ENCODE measurements at regions not wholly inside any gene's neighbourhood (a gene's known extent, or its start where the extent isn't known, plus 50 kb on each side); places are given as distances from the start of the nearest gene placed in this dataset.

DNA sequence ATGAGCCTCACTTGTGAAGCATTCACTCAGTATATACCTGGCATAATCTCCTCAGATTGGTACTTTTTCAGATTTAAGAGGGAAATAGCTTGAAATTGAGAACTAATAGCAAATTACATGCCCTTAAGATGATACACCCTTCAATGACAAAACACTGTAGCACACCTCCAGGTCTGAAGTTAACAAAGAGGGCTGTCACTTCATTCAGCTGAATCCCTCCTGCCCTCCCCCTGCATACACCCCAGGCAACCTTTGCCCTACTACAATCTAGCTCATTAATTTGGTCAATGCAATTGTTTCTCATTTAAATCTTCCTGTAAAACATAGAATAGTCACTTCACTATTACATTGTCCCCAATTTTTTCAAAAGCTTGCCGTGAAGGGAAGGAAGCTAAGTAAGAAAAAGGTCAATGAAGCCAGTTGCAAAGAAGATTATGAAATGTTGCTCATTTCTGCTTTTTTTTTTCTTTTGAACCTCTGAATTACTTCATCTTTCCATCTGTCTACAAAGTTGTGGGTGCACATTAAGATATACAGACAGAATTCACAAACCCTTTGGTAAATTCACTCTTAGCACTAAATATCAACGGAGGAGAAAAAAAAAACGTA is 294.8 kb upstream of the PTGER4 start:
- Histone ChIP-seq H3K9me2 (ENCODE audit: low read depth, low read length) (no peaks in the 10 kb centered on the region), H3K36me3 (ENCODE audit: insufficient read depth, low read length) (no peaks in the 10 kb centered on the region), H3K4me1 (ENCODE audit: insufficient read depth, low read length, severe bottlenecking) (peaks cover 69% of the 10 kb centered on the region), H3K27me3 (ENCODE audit: insufficient read depth, low read length) (no peaks in the 10 kb centered on the region), H3K79me2 (ENCODE audit: insufficient read depth, low read length) (no peaks in the 10 kb centered on the region), H3K4me3 (ENCODE audit: low read depth, low read length, poor library complexity, severe bottlenecking) (no peak overlapping the region), H3F3A (ENCODE audit: insufficient read depth, low read length) (peaks cover 5% of the 10 kb centered on the region; the same call in 1 of the 2 replicates), H3K27ac (ENCODE audit: low read depth, low read length, poor library complexity, severe bottlenecking) (peak overlapping the region; percentile 93), H3K9me3 (ENCODE audit: low read length) (no peaks in the 10 kb centered on the region), H3K4me2 (ENCODE audit: low read length) (peak overlapping the region; percentile 41), H4K20me1 (ENCODE audit: insufficient read depth, low read length) (no peaks in the 10 kb centered on the region), H3K9ac (ENCODE audit: low read length) (peak overlapping the region; percentile 46), H2AFZ (ENCODE audit: low read length) (no peak overlapping the region)
- TF ChIP-seq, protein P1, sequence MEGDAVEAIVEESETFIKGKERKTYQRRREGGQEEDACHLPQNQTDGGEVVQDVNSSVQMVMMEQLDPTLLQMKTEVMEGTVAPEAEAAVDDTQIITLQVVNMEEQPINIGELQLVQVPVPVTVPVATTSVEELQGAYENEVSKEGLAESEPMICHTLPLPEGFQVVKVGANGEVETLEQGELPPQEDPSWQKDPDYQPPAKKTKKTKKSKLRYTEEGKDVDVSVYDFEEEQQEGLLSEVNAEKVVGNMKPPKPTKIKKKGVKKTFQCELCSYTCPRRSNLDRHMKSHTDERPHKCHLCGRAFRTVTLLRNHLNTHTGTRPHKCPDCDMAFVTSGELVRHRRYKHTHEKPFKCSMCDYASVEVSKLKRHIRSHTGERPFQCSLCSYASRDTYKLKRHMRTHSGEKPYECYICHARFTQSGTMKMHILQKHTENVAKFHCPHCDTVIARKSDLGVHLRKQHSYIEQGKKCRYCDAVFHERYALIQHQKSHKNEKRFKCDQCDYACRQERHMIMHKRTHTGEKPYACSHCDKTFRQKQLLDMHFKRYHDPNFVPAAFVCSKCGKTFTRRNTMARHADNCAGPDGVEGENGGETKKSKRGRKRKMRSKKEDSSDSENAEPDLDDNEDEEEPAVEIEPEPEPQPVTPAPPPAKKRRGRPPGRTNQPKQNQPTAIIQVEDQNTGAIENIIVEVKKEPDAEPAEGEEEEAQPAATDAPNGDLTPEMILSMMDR (IDR thresholded peaks at IDR 0.05; ENCODE audit: low read length) = no peak
- TF ChIP-seq EZH2 (IDR thresholded peaks at IDR 0.05; ENCODE audit: borderline replicate concordance, low read length) = no peak

DNA sequence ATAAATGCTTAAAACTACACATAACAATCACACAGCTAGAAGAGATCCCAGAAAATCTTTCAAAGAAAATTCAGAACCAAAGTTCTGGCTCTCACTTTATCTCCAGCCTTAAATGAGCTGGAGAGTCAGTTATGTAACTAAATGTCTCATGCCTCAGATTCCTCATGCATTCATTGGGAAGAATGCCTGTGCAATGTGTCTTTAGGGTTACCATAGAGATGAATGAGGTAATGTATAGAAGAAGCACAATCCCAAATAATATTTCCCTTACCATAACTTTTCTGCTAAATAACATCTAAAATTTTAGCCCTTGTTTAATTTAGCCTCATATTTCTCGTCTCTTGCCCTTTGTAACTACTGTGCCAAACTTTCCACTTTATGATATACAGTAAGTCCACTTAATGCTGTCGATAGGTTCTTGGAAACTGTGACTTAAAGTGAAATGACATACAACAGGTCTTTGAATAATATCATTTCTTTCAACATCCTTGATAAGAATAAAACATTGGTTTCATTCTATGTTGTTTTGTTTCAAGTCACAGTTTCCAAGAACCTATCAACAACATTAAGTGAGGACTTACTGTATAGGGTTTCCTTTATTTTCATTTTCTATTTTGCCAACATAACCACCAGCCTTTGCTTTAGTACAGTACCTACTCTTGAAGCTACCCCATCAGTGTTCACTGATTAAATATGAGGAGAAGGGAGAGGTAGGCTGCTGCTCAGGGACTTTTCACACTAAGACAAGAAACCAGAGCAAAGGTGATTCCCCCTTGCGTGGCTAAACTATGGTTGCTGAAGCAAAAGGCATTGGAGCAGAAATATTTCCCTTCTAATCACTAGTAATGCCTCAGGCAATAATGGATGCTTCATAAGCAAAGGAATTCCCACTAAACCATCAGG is 295.7 kb upstream of the PTGER4 start:
- H3K4me1 ChIP-seq (ENCODE audit: insufficient read depth, low read length, severe bottlenecking) = peaks cover 60% of the 10 kb centered on the region
- H3K36me3 ChIP-seq (ENCODE audit: insufficient read depth, low read length) = no peaks in the 10 kb centered on the region; the same call in 1 of the 2 replicates
- no peaks in the 10 kb centered on the region for H3K9me3 ChIP-seq (ENCODE audit: low read length)
- H3F3A ChIP-seq (ENCODE audit: insufficient read depth, low read length) = peaks cover 5% of the 10 kb centered on the region; the same call in 1 of the 2 replicates
- no peaks in the 10 kb centered on the region for H3K27me3 ChIP-seq (ENCODE audit: insufficient read depth, low read length)
- no peak overlapping the region for H3K4me3 ChIP-seq (ENCODE audit: low read depth, low read length, poor library complexity, severe bottlenecking)
- TF ChIP-seq EZH2 (IDR thresholded peaks at IDR 0.05; ENCODE audit: borderline replicate concordance, low read length) = no peak
- TF ChIP-seq, protein P1 (IDR thresholded peaks at IDR 0.05; ENCODE audit: low read length) = no peak
- H3K79me2 ChIP-seq (ENCODE audit: insufficient read depth, low read length) = no peaks in the 10 kb centered on the region
- peak overlapping the region; percentile 46; the same call in 1 of the 2 replicates for H3K9ac ChIP-seq (ENCODE audit: low read length)
- no peaks in the 10 kb centered on the region for H3K9me2 ChIP-seq (ENCODE audit: low read depth, low read length)
- no peak overlapping the region for H2AFZ ChIP-seq (ENCODE audit: low read length)
- peak overlapping the region; percentile 93 for H3K27ac ChIP-seq (ENCODE audit: low read depth, low read length, poor library complexity, severe bottlenecking)
- no peaks in the 10 kb centered on the region for H4K20me1 ChIP-seq (ENCODE audit: insufficient read depth, low read length)
- peak overlapping the region; percentile 41; the same call in 1 of the 2 replicates for H3K4me2 ChIP-seq (ENCODE audit: low read length)

DNA sequence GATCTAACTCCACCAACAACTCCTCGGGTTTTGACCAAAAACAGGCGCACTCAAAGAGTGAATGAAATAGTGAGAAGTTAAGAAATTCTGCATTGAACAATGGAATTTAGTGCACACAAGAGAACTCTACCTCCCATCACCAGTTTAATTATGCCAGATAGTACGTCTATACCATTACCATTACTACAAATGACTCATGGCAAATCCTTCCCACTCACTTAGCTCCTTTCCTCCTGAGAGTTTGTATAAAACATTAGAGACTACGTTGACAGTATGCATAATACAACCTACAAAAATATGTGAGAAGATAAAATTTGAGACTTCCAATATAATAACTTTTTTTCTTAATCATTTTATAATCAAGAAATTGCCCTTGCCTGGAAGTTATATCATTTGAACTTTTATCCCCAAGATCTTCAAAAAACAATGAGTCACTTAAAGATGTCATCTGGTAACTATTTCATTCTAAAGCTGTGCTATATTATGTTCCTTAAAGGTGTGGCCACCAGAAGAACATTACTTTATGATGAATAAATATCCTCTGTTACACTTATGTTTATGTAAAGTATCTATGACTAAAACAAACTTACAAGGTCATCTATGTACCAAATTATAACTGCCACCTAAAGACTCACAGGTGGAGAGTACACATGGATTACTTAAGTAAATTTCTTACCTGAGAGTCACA is 297.9 kb upstream of the PTGER4 start:
- no peaks in the 10 kb centered on the region for H3K9me2 ChIP-seq (ENCODE audit: low read depth, low read length)
- no peak for TF ChIP-seq EZH2 (IDR thresholded peaks at IDR 0.05; ENCODE audit: borderline replicate concordance, low read length)
- TF ChIP-seq, protein P1 (IDR thresholded peaks at IDR 0.05; ENCODE audit: low read length) = no peak
- H3K4me1 ChIP-seq (ENCODE audit: insufficient read depth, low read length, severe bottlenecking) = peaks cover 48% of the 10 kb centered on the region
- H4K20me1 ChIP-seq (ENCODE audit: insufficient read depth, low read length) = no peaks in the 10 kb centered on the region
- no peak overlapping the region for H3K4me2 ChIP-seq (ENCODE audit: low read length)
- no peak overlapping the region for H2AFZ ChIP-seq (ENCODE audit: low read length)
- H3K9ac ChIP-seq (ENCODE audit: low read length) = no peak overlapping the region
- H3K4me3 ChIP-seq (ENCODE audit: low read depth, low read length, poor library complexity, severe bottlenecking) = no peak overlapping the region
- no peaks in the 10 kb centered on the region for H3K27me3 ChIP-seq (ENCODE audit: insufficient read depth, low read length)
- H3K27ac ChIP-seq (ENCODE audit: low read depth, low read length, poor library complexity, severe bottlenecking) = no peak overlapping the region
- H3F3A ChIP-seq (ENCODE audit: insufficient read depth, low read length) = peaks cover 5% of the 10 kb centered on the region; the same call in 1 of the 2 replicates
- no peaks in the 10 kb centered on the region; the same call in 1 of the 2 replicates for H3K36me3 ChIP-seq (ENCODE audit: insufficient read depth, low read length)
- H3K9me3 ChIP-seq (ENCODE audit: low read length) = no peaks in the 10 kb centered on the region
- H3K79me2 ChIP-seq (ENCODE audit: insufficient read depth, low read length) = no peaks in the 10 kb centered on the region
